SK-N-SH (cell line): ENCODE measurements at regions not wholly inside any gene's neighbourhood (a gene's known extent, or its start where the extent isn't known, plus 50 kb on each side); places are given as distances from the start of the nearest gene placed in this dataset.

Source experiments
- CTCF ChIA-PET: fragments of 300-600, 350-600 bp; formaldehyde crosslinking; extraction: SDS; loops from one replicate; lab custom pipeline; 2021; lab: Yijun Ruan, JAX
- POLR2A ChIA-PET: fragments of 350-600 bp; sonication (Branson Sonifier 250); formaldehyde crosslinking; extraction: SDS; loops from one replicate; lab custom pipeline; 2020; ENCODE audit warnings: antibody characterized with exemption, inconsistent platforms; lab: Yijun Ruan, JAX
- DNase-seq: peaks from one replicate; pipeline ENCODE4 v3.0.0; 2012
- H2AFZ ChIP-seq: fragments of 200-600 bp; sonication (generic); 2 replicates; pipeline ENCODE4 v1.8.1; 2016; ENCODE audit warnings: antibody characterized with exemption, mild to moderate bottlenecking, low read depth
- H3F3A ChIP-seq: fragments of 200-600 bp; sonication (generic); replicated peaks from 2 replicates; pipeline ENCODE3; 2016; ENCODE audit warnings: antibody characterized with exemption, mild to moderate bottlenecking; ENCODE audit not compliant: insufficient read depth
- H3K27ac ChIP-seq, 2 experiments: fragments of 200-500 bp in 1 of 2; fragments of 200-600 bp in 1 of 2; sonication (Bioruptor generic) in 1 of 2; sonication (generic), shearing (Covaris generic) in 1 of 2; 2 replicates each; pipeline versions ENCODE4 v1.5.1 to v1.6.1; 2014 to 2016; ENCODE audit warnings: low read depth in 2 of 2, inconsistent platforms in 1 of 2, low read length in 1 of 2, mild to moderate bottlenecking in 1 of 2, mixed read lengths in 1 of 2
- H3K27me3 ChIP-seq: fragments of 200-600 bp; sonication (generic), shearing (Covaris generic); 2 replicates; pipeline ENCODE4 v1.6.1; 2016; ENCODE audit warnings: mixed run types; ENCODE audit not compliant: insufficient read depth
- H3K36me3 ChIP-seq, 2 experiments: fragments of 200-500 bp in 1 of 2; fragments of 200-600 bp in 1 of 2; sonication (Bioruptor generic) in 1 of 2; sonication (generic) in 1 of 2; replicated peaks in 1 of 2; 2 replicates each; pipeline versions ENCODE3 to v1.5.1; 2014 to 2016; ENCODE audit warnings: low read length in 1 of 2, mild to moderate bottlenecking in 1 of 2; ENCODE audit not compliant: insufficient read depth in 2 of 2, control insufficient read depth in 1 of 2
- H3K4me1 ChIP-seq, 2 experiments: fragments of 200-500 bp in 1 of 2; fragments of 200-600 bp in 1 of 2; sonication (Bioruptor generic) in 1 of 2; sonication (generic), shearing (Covaris generic) in 1 of 2; 2 replicates each; pipeline versions ENCODE4 v1.5.1 to v1.6.1; 2014 to 2016; ENCODE audit warnings: low read depth in 1 of 2, low read length in 1 of 2, mixed run types in 1 of 2; ENCODE audit not compliant: insufficient read depth in 2 of 2, control insufficient read depth in 1 of 2
- H3K4me2 ChIP-seq: fragments of 200-600 bp; sonication (generic), shearing (Covaris generic); 2 replicates; pipeline ENCODE4 v1.6.1; 2017; ENCODE audit warnings: mixed run types
- H3K4me3 ChIP-seq, 2 experiments: fragments of 200-500 bp in 1 of 2; fragments of 200-600 bp in 1 of 2; sonication (Bioruptor generic) in 1 of 2; sonication (generic), shearing (Covaris generic) in 1 of 2; 2 replicates each; pipeline versions ENCODE4 v1.5.1 to v1.8.1; 2014 to 2016; ENCODE audit warnings: low read depth in 2 of 2, inconsistent platforms in 1 of 2, low read length in 1 of 2, mild to moderate bottlenecking in 1 of 2, mixed read lengths in 1 of 2, moderate library complexity in 1 of 2
- H3K79me2 ChIP-seq: fragments of 200-600 bp; sonication (generic); 2 replicates; pipeline ENCODE4 v1.8.1; 2017; ENCODE audit warnings: mild to moderate bottlenecking; ENCODE audit not compliant: insufficient read depth
- H3K9ac ChIP-seq: fragments of 200-600 bp; sonication (generic); 2 replicates; pipeline ENCODE4 v1.6.1; 2017; ENCODE audit warnings: mixed run types
- H3K9me2 ChIP-seq: fragments of 200-600 bp; sonication (generic); 2 replicates; pipeline ENCODE4 v1.6.1; 2017; ENCODE audit warnings: mixed run types
- H3K9me3 ChIP-seq: fragments of 200-600 bp; sonication (generic); 2 replicates; pipeline ENCODE4 v1.6.1; 2017; ENCODE audit warnings: mixed run types, mild to moderate bottlenecking, moderate library complexity
- H4K20me1 ChIP-seq: fragments of 200-600 bp; sonication (generic); 2 replicates; pipeline ENCODE4 v1.6.1; 2017; ENCODE audit warnings: mild to moderate bottlenecking, mixed run types; ENCODE audit not compliant: insufficient read depth
- CHD2 ChIP-seq: fragments of 150-350 bp; IDR thresholded peaks from 2 replicates; pipeline ENCODE4 v1.6.1; 2018; ENCODE audit warnings: low read length; ENCODE audit not compliant: partially characterized antibody
- ELF1 ChIP-seq: IDR thresholded peaks from 2 replicates; pipeline ENCODE4 v1.4.0; 2012
- EP300 ChIP-seq, 2 experiments: IDR thresholded peaks; 2 replicates each; pipeline versions ENCODE4 v1.4.0 to v1.6.1; 2012; ENCODE audit warnings: borderline replicate concordance in 1 of 2, low read depth in 1 of 2, low read length in 1 of 2
- EZH2phosphoT487 ChIP-seq: fragments of 200-600 bp; sonication (generic); IDR thresholded peaks from 2 replicates; pipeline ENCODE4 v1.6.1; 2017; ENCODE audit warnings: low read depth, mixed run types, mild to moderate bottlenecking, antibody characterized with exemption, moderate library complexity, borderline replicate concordance
- FOXJ3 ChIP-seq: sonication (generic); formaldehyde crosslinking; IDR thresholded peaks from 2 replicates; pipeline ENCODE4 v1.5.1; 2020; ENCODE audit warnings: mild to moderate bottlenecking, missing genetic modification reagents
- FOXM1 ChIP-seq: IDR thresholded peaks from 2 replicates; pipeline ENCODE4 v1.4.0; 2012; ENCODE audit warnings: low read depth, mild to moderate bottlenecking
- GABPA ChIP-seq: IDR thresholded peaks from 2 replicates; pipeline ENCODE4 v1.4.0; 2012; ENCODE audit warnings: low read depth, mild to moderate bottlenecking
- JUND ChIP-seq: IDR thresholded peaks from 2 replicates; pipeline ENCODE4 v1.4.0; 2012
- MAX ChIP-seq: IDR thresholded peaks from 2 replicates; pipeline ENCODE4 v1.4.0; 2012; ENCODE audit warnings: low read depth
- MXI1 ChIP-seq: IDR thresholded peaks from 2 replicates; pipeline ENCODE4 v1.6.1; 2012; ENCODE audit warnings: mild to moderate bottlenecking, low read depth, low read length, improper control_type of control experiment
- NRF1 ChIP-seq: IDR thresholded peaks from 2 replicates; pipeline ENCODE4 v1.6.1; 2012; ENCODE audit warnings: low read depth, mild to moderate bottlenecking, low read length
- POLR2AphosphoS5 ChIP-seq: IDR thresholded peaks from 2 replicates; pipeline ENCODE4 v1.6.1; 2012; ENCODE audit warnings: low read depth, low read length
- RAD21 ChIP-seq: IDR thresholded peaks from 2 replicates; pipeline ENCODE4 v1.6.1; 2012; ENCODE audit warnings: mild to moderate bottlenecking, low read length
- RXRA ChIP-seq: IDR thresholded peaks from 2 replicates; pipeline ENCODE4 v1.4.0; 2012; ENCODE audit warnings: low read depth, mild to moderate bottlenecking, borderline replicate concordance
- TCF12 ChIP-seq: IDR thresholded peaks from 2 replicates; pipeline ENCODE4 v1.4.0; 2012
- TEAD4 ChIP-seq: IDR thresholded peaks from 2 replicates; pipeline ENCODE4 v1.4.0; 2012; ENCODE audit warnings: mild to moderate bottlenecking, borderline replicate concordance; ENCODE audit not compliant: insufficient read depth
- USF2 ChIP-seq: fragments of 150-350 bp; IDR thresholded peaks from 2 replicates; pipeline ENCODE4 v1.6.1; 2017; ENCODE audit warnings: antibody characterized with exemption, low read length, low read depth, borderline replicate concordance
- YY1 ChIP-seq: IDR thresholded peaks from 2 replicates; pipeline ENCODE4 v1.4.0; 2012; ENCODE audit warnings: low read depth, mild to moderate bottlenecking
- WGBS: methylation state at CpG from one replicate; pipeline ENCODE4 v1.1.6; 2017; ENCODE audit warnings: low lambda C conversion rate; 5-methylcytosine and 5-hydroxymethylcytosine counted together
- TF ChIP-seq, protein P1 (sequence below): IDR thresholded peaks from 2 replicates; pipeline ENCODE4 v1.6.1; 2012; ENCODE audit warnings: mild to moderate bottlenecking, low read depth, low read length, moderate library complexity
- TF ChIP-seq, protein P2 (sequence below): fragments of 150-350 bp; IDR thresholded peaks from 2 replicates; pipeline ENCODE4 v1.6.1; 2016; ENCODE audit warnings: mild to moderate bottlenecking, low read depth, low read length
- TF ChIP-seq, protein P3 (sequence below): IDR thresholded peaks from 2 replicates; pipeline ENCODE4 v1.4.0; 2012; ENCODE audit warnings: low read depth, borderline replicate concordance

- TF ChIP-seq USF2 (no peak), EP300 (IDR thresholded peaks at IDR 0.05; ENCODE audit: borderline replicate concordance in 1 of 2, low read depth in 1 of 2, low read length in 1 of 2) (no peak), FOXJ3 (no peak), POLR2AphosphoS5 (no peak), GABPA (no peak), JUND (no peak), RAD21 (no peak), MAX (no peak), NRF1 (no peak)
- TF ChIP-seq, protein P1, sequence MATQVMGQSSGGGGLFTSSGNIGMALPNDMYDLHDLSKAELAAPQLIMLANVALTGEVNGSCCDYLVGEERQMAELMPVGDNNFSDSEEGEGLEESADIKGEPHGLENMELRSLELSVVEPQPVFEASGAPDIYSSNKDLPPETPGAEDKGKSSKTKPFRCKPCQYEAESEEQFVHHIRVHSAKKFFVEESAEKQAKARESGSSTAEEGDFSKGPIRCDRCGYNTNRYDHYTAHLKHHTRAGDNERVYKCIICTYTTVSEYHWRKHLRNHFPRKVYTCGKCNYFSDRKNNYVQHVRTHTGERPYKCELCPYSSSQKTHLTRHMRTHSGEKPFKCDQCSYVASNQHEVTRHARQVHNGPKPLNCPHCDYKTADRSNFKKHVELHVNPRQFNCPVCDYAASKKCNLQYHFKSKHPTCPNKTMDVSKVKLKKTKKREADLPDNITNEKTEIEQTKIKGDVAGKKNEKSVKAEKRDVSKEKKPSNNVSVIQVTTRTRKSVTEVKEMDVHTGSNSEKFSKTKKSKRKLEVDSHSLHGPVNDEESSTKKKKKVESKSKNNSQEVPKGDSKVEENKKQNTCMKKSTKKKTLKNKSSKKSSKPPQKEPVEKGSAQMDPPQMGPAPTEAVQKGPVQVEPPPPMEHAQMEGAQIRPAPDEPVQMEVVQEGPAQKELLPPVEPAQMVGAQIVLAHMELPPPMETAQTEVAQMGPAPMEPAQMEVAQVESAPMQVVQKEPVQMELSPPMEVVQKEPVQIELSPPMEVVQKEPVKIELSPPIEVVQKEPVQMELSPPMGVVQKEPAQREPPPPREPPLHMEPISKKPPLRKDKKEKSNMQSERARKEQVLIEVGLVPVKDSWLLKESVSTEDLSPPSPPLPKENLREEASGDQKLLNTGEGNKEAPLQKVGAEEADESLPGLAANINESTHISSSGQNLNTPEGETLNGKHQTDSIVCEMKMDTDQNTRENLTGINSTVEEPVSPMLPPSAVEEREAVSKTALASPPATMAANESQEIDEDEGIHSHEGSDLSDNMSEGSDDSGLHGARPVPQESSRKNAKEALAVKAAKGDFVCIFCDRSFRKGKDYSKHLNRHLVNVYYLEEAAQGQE, result no peak
- WGBS, result 77% methylated on average over 11 of the region's 16 CpGs
- Histone ChIP-seq H3K9me2 (no peaks in the 10 kb centered on the region), H3F3A (no peaks in the 10 kb centered on the region), H3K9me3 (no peaks in the 10 kb centered on the region), H3K4me1 (no peaks in the 10 kb centered on the region), H3K4me2 (no peak overlapping the region), H3K4me3 (no peak overlapping the region), H3K27ac (no peak overlapping the region), H2AFZ (no peak overlapping the region), H3K79me2 (no peaks in the 10 kb centered on the region), H3K9ac (no peak overlapping the region), H3K27me3 (no peaks in the 10 kb centered on the region; the same call in 1 of the 2 replicates), H3K36me3 (no peaks in the 10 kb centered on the region), H4K20me1 (no peaks in the 10 kb centered on the region)
- ChIA-PET CTCF (no interaction called here), POLR2A (no interaction called here)
- no peak for DNase-seq
Observed at GRCh38 chr16:54341892-54342776, 55.5 kb upstream of the IRX3 start.

DNA sequence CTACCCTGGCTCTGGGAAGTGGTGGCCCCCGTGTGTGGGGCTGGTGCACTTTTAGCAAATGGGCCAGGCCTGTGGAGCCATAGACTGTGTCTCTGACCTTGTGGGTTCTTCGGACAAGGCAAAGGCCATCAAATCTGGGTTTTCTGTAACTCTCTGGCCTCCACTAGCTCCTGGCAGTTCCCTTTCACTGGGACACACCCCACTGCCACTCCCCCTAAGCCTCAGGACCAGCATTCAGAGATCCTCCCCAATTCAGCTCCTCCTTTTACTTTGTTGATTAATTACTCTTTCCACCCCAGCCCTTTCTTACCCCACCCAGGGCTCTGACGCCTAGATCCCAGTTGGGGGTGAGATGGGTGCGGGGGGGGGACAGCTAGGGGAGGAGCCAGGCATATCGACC is 53.9 kb upstream of the IRX3 start:
- no peak overlapping the region for H3K4me3 ChIP-seq
- no peaks in the 10 kb centered on the region for H3K9me3 ChIP-seq
- no peak for DNase-seq
- H3K36me3 ChIP-seq, result no peaks in the 10 kb centered on the region
- ChIA-PET CTCF (interaction anchor here (1.1 to 1.4 kb wide), 2 partner anchors 15 to 373 kb away, joined by 3 read pairs; no protein-coding TSS in a partner anchor), POLR2A (interaction anchor here (0.6 kb wide), 1 partner anchor 148 kb away, joined by 4 read pairs; no protein-coding TSS in a partner anchor)
- H3F3A ChIP-seq, result no peaks in the 10 kb centered on the region
- H3K79me2 ChIP-seq, result no peaks in the 10 kb centered on the region
- H3K4me1 ChIP-seq, result no peaks in the 10 kb centered on the region
- H2AFZ ChIP-seq, result no peak overlapping the region
- H3K27me3 ChIP-seq, result no peaks in the 10 kb centered on the region; the same call in 1 of the 2 replicates
- H3K9me2 ChIP-seq, result no peaks in the 10 kb centered on the region
- no peaks in the 10 kb centered on the region for H4K20me1 ChIP-seq
- H3K27ac ChIP-seq, result no peak overlapping the region
- H3K4me2 ChIP-seq, result no peak overlapping the region
- no peak overlapping the region for H3K9ac ChIP-seq
- 72% methylated on average over 5 of the region's 5 CpGs for WGBS
- no peak for TF ChIP-seq RXRA
- TF ChIP-seq GABPA, result no peak
- TF ChIP-seq EZH2phosphoT487, result no peak
- TF ChIP-seq, protein P2, sequence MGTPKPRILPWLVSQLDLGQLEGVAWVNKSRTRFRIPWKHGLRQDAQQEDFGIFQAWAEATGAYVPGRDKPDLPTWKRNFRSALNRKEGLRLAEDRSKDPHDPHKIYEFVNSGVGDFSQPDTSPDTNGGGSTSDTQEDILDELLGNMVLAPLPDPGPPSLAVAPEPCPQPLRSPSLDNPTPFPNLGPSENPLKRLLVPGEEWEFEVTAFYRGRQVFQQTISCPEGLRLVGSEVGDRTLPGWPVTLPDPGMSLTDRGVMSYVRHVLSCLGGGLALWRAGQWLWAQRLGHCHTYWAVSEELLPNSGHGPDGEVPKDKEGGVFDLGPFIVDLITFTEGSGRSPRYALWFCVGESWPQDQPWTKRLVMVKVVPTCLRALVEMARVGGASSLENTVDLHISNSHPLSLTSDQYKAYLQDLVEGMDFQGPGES, result no peak
- no peak for TF ChIP-seq FOXJ3
- TF ChIP-seq MAX, result no peak
- TF ChIP-seq YY1, result no peak
- TF ChIP-seq TEAD4, result no peak
- TF ChIP-seq TCF12, result no peak
- no peak for TF ChIP-seq FOXM1
- TF ChIP-seq MXI1, result no peak
- TF ChIP-seq CHD2, result no peak
- TF ChIP-seq, protein P3, sequence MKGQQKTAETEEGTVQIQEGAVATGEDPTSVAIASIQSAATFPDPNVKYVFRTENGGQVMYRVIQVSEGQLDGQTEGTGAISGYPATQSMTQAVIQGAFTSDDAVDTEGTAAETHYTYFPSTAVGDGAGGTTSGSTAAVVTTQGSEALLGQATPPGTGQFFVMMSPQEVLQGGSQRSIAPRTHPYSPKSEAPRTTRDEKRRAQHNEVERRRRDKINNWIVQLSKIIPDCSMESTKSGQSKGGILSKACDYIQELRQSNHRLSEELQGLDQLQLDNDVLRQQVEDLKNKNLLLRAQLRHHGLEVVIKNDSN, result no peak
- TF ChIP-seq ELF1, result no peak
